ENCODE measurements at regions not wholly inside any gene's neighbourhood (a gene's known extent, or its start where the extent isn't known, plus 50 kb on each side); places are given as distances from the start of the nearest gene placed in this dataset.

DNA sequence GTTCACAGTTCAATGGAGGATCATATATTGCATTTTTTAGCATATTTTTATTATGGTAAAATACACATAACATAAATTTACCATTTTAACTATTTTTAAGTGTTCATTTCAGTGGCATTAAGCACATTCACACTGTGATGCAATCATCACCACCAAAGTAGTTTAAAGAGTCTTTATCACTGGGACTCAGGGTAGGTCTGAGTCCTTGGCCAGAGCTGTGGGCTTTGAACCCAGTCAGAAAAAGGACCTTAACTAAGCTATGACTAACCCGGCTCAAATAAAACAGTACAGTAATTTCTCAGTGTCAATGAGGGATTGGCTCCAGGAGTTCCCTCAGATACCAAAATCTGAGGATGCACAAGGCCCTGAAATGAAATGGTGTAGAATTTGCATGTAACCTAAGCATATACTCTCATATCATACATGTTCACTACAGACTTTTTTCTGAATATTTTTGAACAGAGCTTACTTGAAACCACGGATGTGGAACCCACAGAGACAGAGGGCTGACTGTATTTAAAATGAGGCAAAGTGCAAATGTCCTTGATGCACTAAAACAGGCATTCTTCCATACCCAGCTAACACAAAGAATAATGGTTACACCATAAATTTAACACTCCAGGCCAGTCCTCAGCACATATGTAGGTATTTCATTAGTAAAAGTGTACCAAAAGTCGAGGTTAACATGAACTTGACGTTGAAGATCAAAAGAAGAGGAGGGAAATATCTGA is 246.2 kb downstream of the LNPK start:
- TF ChIP-seq, protein P1, sequence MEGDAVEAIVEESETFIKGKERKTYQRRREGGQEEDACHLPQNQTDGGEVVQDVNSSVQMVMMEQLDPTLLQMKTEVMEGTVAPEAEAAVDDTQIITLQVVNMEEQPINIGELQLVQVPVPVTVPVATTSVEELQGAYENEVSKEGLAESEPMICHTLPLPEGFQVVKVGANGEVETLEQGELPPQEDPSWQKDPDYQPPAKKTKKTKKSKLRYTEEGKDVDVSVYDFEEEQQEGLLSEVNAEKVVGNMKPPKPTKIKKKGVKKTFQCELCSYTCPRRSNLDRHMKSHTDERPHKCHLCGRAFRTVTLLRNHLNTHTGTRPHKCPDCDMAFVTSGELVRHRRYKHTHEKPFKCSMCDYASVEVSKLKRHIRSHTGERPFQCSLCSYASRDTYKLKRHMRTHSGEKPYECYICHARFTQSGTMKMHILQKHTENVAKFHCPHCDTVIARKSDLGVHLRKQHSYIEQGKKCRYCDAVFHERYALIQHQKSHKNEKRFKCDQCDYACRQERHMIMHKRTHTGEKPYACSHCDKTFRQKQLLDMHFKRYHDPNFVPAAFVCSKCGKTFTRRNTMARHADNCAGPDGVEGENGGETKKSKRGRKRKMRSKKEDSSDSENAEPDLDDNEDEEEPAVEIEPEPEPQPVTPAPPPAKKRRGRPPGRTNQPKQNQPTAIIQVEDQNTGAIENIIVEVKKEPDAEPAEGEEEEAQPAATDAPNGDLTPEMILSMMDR (conservative IDR thresholded peaks at IDR 0.05): no peak
- TF ChIP-seq ZFX (IDR thresholded peaks at IDR 0.05): no peak

Measured in C4-2B (cell line).